ENCODE measurements at regions not wholly inside any gene's neighbourhood (a gene's known extent, or its start where the extent isn't known, plus 50 kb on each side); places are given as distances from the start of the nearest gene placed in this dataset.
A peak's percentile ranks its signal among the peaks of the same experiment; 100 is the strongest.

GRCh38 chr12:43015090-43015737 lies 425.7 kb upstream of the PRICKLE1 start:
- no peak overlapping the region for H3K9ac ChIP-seq (ENCODE audit: low read depth, low read length)
- peaks cover 18% of the 10 kb centered on the region for H3K9me3 ChIP-seq (ENCODE audit: insufficient read depth, low read depth, low read length)
- no peaks in the 10 kb centered on the region for H3K36me3 ChIP-seq (ENCODE audit: insufficient read depth, low read length)
- WGBS, result 94% methylated on average over 4 of the region's 4 CpGs
- no peak overlapping the region for H3K4me3 ChIP-seq (ENCODE audit: low read length)
- no peaks in the 10 kb centered on the region for H3K27me3 ChIP-seq (ENCODE audit: insufficient read depth, low read length)
- 0 out of 2 replicates have a peak, but pooled peaks cover under 1% of the 10 kb centered on the region for H3K4me1 ChIP-seq (ENCODE audit: insufficient read depth, low read length)
- H3K27ac ChIP-seq (ENCODE audit: low read depth, low read length), result no peak overlapping the region

GRCh38 chr12:43011383-43011926 lies 421.9 kb upstream of the PRICKLE1 start:
- H3K4me3 ChIP-seq (ENCODE audit: low read length), result no peak overlapping the region
- no peak overlapping the region for H3K27ac ChIP-seq (ENCODE audit: low read depth, low read length)
- no peaks in the 10 kb centered on the region for H3K36me3 ChIP-seq (ENCODE audit: insufficient read depth, low read length)
- H3K27me3 ChIP-seq (ENCODE audit: insufficient read depth, low read length), result no peaks in the 10 kb centered on the region
- peaks cover 22% of the 10 kb centered on the region for H3K4me1 ChIP-seq (ENCODE audit: insufficient read depth, low read length)
- 68% methylated on average over 2 of the region's 2 CpGs for WGBS
- H3K9ac ChIP-seq (ENCODE audit: low read depth, low read length), result no peak overlapping the region
- peaks cover 15% of the 10 kb centered on the region; the same call in 1 of the 2 replicates for H3K9me3 ChIP-seq (ENCODE audit: insufficient read depth, low read depth, low read length)

GRCh38 chr12:43009846-43010240 lies 420.3 kb upstream of the PRICKLE1 start:
- Histone ChIP-seq H3K27me3 (ENCODE audit: insufficient read depth, low read length) (no peaks in the 10 kb centered on the region), H3K9me3 (ENCODE audit: insufficient read depth, low read depth, low read length) (0 out of 2 replicates have a peak, but pooled peaks cover 6% of the 10 kb centered on the region), H3K27ac (ENCODE audit: low read depth, low read length) (peak overlapping the region; percentile 15; the same call in 1 of the 2 replicates), H3K4me3 (ENCODE audit: low read length) (no peak overlapping the region), H3K9ac (ENCODE audit: low read depth, low read length) (no peak overlapping the region), H3K4me1 (ENCODE audit: insufficient read depth, low read length) (peaks cover 30% of the 10 kb centered on the region), H3K36me3 (ENCODE audit: insufficient read depth, low read length) (no peaks in the 10 kb centered on the region)

GRCh38 chr12:43008953-43009845 lies 419.7 kb upstream of the PRICKLE1 start:
- H3K27me3 ChIP-seq (ENCODE audit: insufficient read depth, low read length), result no peaks in the 10 kb centered on the region
- no peaks in the 10 kb centered on the region for H3K36me3 ChIP-seq (ENCODE audit: insufficient read depth, low read length)
- no peak overlapping the region for H3K4me3 ChIP-seq (ENCODE audit: low read length)
- H3K27ac ChIP-seq (ENCODE audit: low read depth, low read length), result peak overlapping the region; percentile 15; the same call in 1 of the 2 replicates
- H3K4me1 ChIP-seq (ENCODE audit: insufficient read depth, low read length), result peaks cover 33% of the 10 kb centered on the region
- H3K9ac ChIP-seq (ENCODE audit: low read depth, low read length), result no peak overlapping the region
- 0 out of 2 replicates have a peak, but pooled peaks cover 4% of the 10 kb centered on the region for H3K9me3 ChIP-seq (ENCODE audit: insufficient read depth, low read depth, low read length)
- WGBS, result 70% methylated on average over 2 of the region's 2 CpGs

DNA sequence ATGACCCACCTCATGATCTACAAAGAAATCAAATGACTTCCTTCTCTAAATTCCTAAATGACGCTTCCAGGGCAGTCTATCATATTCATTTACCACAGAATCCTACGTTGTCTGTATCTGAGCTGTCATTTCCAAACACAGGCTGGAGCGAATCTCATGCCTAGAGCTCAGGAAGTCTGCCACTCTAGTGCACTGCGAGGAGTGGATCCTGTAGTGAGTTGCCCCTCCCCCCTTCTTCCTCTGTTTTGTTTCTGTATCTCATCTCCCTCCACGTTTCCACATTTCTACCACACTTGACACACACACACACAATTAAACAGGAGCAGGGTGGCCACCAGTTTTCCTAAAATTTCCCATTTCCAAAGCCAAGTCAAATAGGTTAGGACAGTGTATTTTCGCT lies 415.4 kb upstream of the PRICKLE1 start:
- no peaks in the 10 kb centered on the region for H3K9me3 ChIP-seq (ENCODE audit: insufficient read depth, low read depth, low read length)
- 53% methylated on average over 6 of the region's 6 CpGs for WGBS
- peaks cover 29% of the 10 kb centered on the region for H3K4me1 ChIP-seq (ENCODE audit: insufficient read depth, low read length)
- H3K36me3 ChIP-seq (ENCODE audit: insufficient read depth, low read length), result no peaks in the 10 kb centered on the region
- H3K27me3 ChIP-seq (ENCODE audit: insufficient read depth, low read length), result no peaks in the 10 kb centered on the region
- no peak overlapping the region for H3K27ac ChIP-seq (ENCODE audit: low read depth, low read length)
- H3K4me3 ChIP-seq (ENCODE audit: low read length), result no peak overlapping the region
- no peak overlapping the region for H3K9ac ChIP-seq (ENCODE audit: low read depth, low read length)

GRCh38 chr12:43004141-43004540 lies 414.6 kb upstream of the PRICKLE1 start:
- no peaks in the 10 kb centered on the region for H3K27me3 ChIP-seq (ENCODE audit: insufficient read depth, low read length)
- H3K27ac ChIP-seq (ENCODE audit: low read depth, low read length), result no peak overlapping the region
- peaks cover 21% of the 10 kb centered on the region for H3K4me1 ChIP-seq (ENCODE audit: insufficient read depth, low read length)
- H3K4me3 ChIP-seq (ENCODE audit: low read length), result no peak overlapping the region
- no peaks in the 10 kb centered on the region for H3K9me3 ChIP-seq (ENCODE audit: insufficient read depth, low read depth, low read length)
- 100% methylated on average over 1 of the region's 2 CpGs for WGBS
- H3K9ac ChIP-seq (ENCODE audit: low read depth, low read length), result no peak overlapping the region
- H3K36me3 ChIP-seq (ENCODE audit: insufficient read depth, low read length), result no peaks in the 10 kb centered on the region

- Histone ChIP-seq H3K9ac (ENCODE audit: low read depth, low read length) (no peak overlapping the region), H3K36me3 (ENCODE audit: insufficient read depth, low read length) (no peaks in the 10 kb centered on the region), H3K9me3 (ENCODE audit: insufficient read depth, low read depth, low read length) (no peaks in the 10 kb centered on the region), H3K27ac (ENCODE audit: low read depth, low read length) (no peak overlapping the region), H3K4me3 (ENCODE audit: low read length) (no peak overlapping the region), H3K27me3 (ENCODE audit: insufficient read depth, low read length) (no peaks in the 10 kb centered on the region), H3K4me1 (ENCODE audit: insufficient read depth, low read length) (no peaks in the 10 kb centered on the region)
- 92% methylated on average over 2 of the region's 2 CpGs for WGBS
Observed at GRCh38 chr12:42996869-42997431, 407.4 kb upstream of the PRICKLE1 start.

GRCh38 chr12:42992826-42993225 lies 403.3 kb upstream of the PRICKLE1 start:
- WGBS, result 98% methylated on average over 2 of the region's 2 CpGs

GRCh38 chr12:42990387-42990786 lies 400.8 kb upstream of the PRICKLE1 start:
- Histone ChIP-seq H3K4me3 (ENCODE audit: low read length) (no peak overlapping the region), H3K4me1 (ENCODE audit: insufficient read depth, low read length) (peaks cover 19% of the 10 kb centered on the region), H3K9ac (ENCODE audit: low read depth, low read length) (no peak overlapping the region), H3K36me3 (ENCODE audit: insufficient read depth, low read length) (no peaks in the 10 kb centered on the region), H3K9me3 (ENCODE audit: insufficient read depth, low read depth, low read length) (no peaks in the 10 kb centered on the region), H3K27ac (ENCODE audit: low read depth, low read length) (no peak overlapping the region), H3K27me3 (ENCODE audit: insufficient read depth, low read length) (no peaks in the 10 kb centered on the region)

More at GRCh38 chr12:42992826-42993225, 403.3 kb upstream of the PRICKLE1 start:
- Histone ChIP-seq H3K4me1 (ENCODE audit: insufficient read depth, low read length) (no peaks in the 10 kb centered on the region), H3K9ac (ENCODE audit: low read depth, low read length) (no peak overlapping the region), H3K27me3 (ENCODE audit: insufficient read depth, low read length) (no peaks in the 10 kb centered on the region), H3K27ac (ENCODE audit: low read depth, low read length) (no peak overlapping the region), H3K4me3 (ENCODE audit: low read length) (no peak overlapping the region), H3K9me3 (ENCODE audit: insufficient read depth, low read depth, low read length) (no peaks in the 10 kb centered on the region), H3K36me3 (ENCODE audit: insufficient read depth, low read length) (no peaks in the 10 kb centered on the region)

GRCh38 chr12:42987216-42987650 lies 397.7 kb upstream of the PRICKLE1 start:
- no peaks in the 10 kb centered on the region for H3K36me3 ChIP-seq (ENCODE audit: insufficient read depth, low read length)
- WGBS, result 87% methylated on average over 8 of the region's 9 CpGs

GRCh38 chr12:42985506-42985905 lies 396.0 kb upstream of the PRICKLE1 start:
- WGBS, result 2% methylated on average over 1 of the region's 1 CpG
- H3K36me3 ChIP-seq (ENCODE audit: insufficient read depth, low read length), result no peaks in the 10 kb centered on the region

More at GRCh38 chr12:42987216-42987650, 397.7 kb upstream of the PRICKLE1 start:
- peaks cover 27% of the 10 kb centered on the region for H3K4me1 ChIP-seq (ENCODE audit: insufficient read depth, low read length)
- no peaks in the 10 kb centered on the region for H3K27me3 ChIP-seq (ENCODE audit: insufficient read depth, low read length)
- no peaks in the 10 kb centered on the region for H3K9me3 ChIP-seq (ENCODE audit: insufficient read depth, low read depth, low read length)
- no peak overlapping the region for H3K4me3 ChIP-seq (ENCODE audit: low read length)
- H3K9ac ChIP-seq (ENCODE audit: low read depth, low read length), result no peak overlapping the region
- no peak overlapping the region for H3K27ac ChIP-seq (ENCODE audit: low read depth, low read length)

More at GRCh38 chr12:42985506-42985905, 396.0 kb upstream of the PRICKLE1 start:
- Histone ChIP-seq H3K4me3 (ENCODE audit: low read length) (no peak overlapping the region), H3K4me1 (ENCODE audit: insufficient read depth, low read length) (peaks cover 37% of the 10 kb centered on the region), H3K9ac (ENCODE audit: low read depth, low read length) (no peak overlapping the region), H3K27me3 (ENCODE audit: insufficient read depth, low read length) (no peaks in the 10 kb centered on the region), H3K9me3 (ENCODE audit: insufficient read depth, low read depth, low read length) (no peaks in the 10 kb centered on the region), H3K27ac (ENCODE audit: low read depth, low read length) (no peak overlapping the region; the same call in 1 of the 2 replicates)
